Esophagus squamous epithelium (tissue), 5 donors: ENCODE measurements at regions not wholly inside any gene's neighbourhood (a gene's known extent, or its start where the extent isn't known, plus 50 kb on each side); places are given as distances from the start of the nearest gene placed in this dataset.
"Not testable (repeated sequence)": the region's sequence is repeated elsewhere in the genome, so short reads cannot be mapped to it uniquely, and the experiment has no call there.

Experiments
- DNase-seq: peaks from one replicate; lab custom pipeline; 2025; lab: John Stamatoyannopoulos, UW
- H3K27ac ChIP-seq, 4 donors: fragments of 200-600 bp; sonication (generic); one replicate each; pipeline ENCODE4 v1.5.1; 2016 to 2019; ENCODE audit warnings: mild to moderate bottlenecking in 1 of 4
- H3K27me3 ChIP-seq, 4 donors: fragments of 200-600 bp; sonication (generic); 1 replicate in 3 of 4; 2 replicates in 1 of 4; pipeline versions ENCODE4 v1.5.1 to v1.6.0; 2017 to 2021; ENCODE audit warnings: antibody characterized with exemption in 1 of 4
- H3K36me3 ChIP-seq, 3 donors: fragments of 200-600 bp; sonication (generic); one replicate each; pipeline ENCODE4 v1.5.1; 2016 to 2019
- H3K4me1 ChIP-seq, 3 donors: fragments of 200-600 bp; sonication (generic); one replicate each; pipeline ENCODE4 v1.5.1; 2017 to 2019
- H3K4me3 ChIP-seq, 4 donors: fragments of 200-600 bp; sonication (generic); 1 replicate in 3 of 4; 2 replicates in 1 of 4; pipeline ENCODE4 v1.5.1; 2016 to 2019; ENCODE audit warnings: mild to moderate bottlenecking in 2 of 4, moderate library complexity in 1 of 4
- H3K9me3 ChIP-seq, 3 donors: fragments of 200-600 bp; sonication (generic); one replicate each; pipeline ENCODE4 v1.5.1; 2016 to 2019
- POLR2A ChIP-seq, 4 donors: fragments of 450-650 bp; IDR thresholded peaks; one replicate each; pipeline ENCODE4 v1.6.1; 2017; ENCODE audit warnings: antibody characterized with exemption in 4 of 4, mild to moderate bottlenecking in 4 of 4, moderate library complexity in 3 of 4
- WGBS, 2 donors: methylation state at CpG; one replicate each; pipeline ENCODE4 v1.1.5; 2018; 5-methylcytosine and 5-hydroxymethylcytosine counted together
- intact Hi-C: fragments of 100-400 bp; cut with DNase I; formaldehyde crosslinking; loops from one replicate; pipeline ENCODE4 v1.15.0; 2022
- TF ChIP-seq, protein P1 (sequence below), 6 experiments: fragments of 450-650 bp in 4 of 6; fragments of 200-600 bp in 2 of 6; sonication (generic) in 2 of 6; IDR thresholded peaks; one replicate each; pipeline ENCODE4 v1.5.1; 2016 to 2019; ENCODE audit warnings: antibody characterized with exemption in 6 of 6, mild to moderate bottlenecking in 4 of 6, moderate library complexity in 4 of 6
- donor health status: DM: yes; HTN: yes; CAD: no.

DNA sequence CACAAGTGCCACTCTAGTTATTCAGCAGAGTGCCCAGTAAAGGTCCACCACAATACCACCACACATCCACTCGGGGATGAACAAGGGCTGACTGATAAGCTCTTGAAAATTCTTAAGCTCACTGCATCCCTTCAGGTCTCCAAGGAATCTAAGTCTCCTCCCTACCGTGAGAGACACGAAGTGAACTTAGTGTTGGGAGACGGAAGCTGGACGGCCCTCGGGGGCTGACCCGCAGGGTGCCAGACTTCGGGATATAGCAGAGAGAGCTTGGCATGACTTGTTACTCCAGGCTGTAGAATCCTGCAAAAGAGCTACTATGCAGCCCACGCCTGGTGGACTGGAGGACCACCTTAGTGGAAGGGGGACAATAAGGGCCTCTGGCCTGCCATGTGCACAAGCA lies 75.1 kb downstream of the LYZL1 start:
- intact Hi-C loops, H3K4me1 ChIP-seq, DNase-seq, H3K9me3 ChIP-seq, H3K4me3 ChIP-seq, H3K36me3 ChIP-seq, H3K27ac ChIP-seq, H3K27me3 ChIP-seq: not testable (repeated sequence)
- WGBS, 2 donors, result 75 to 82% methylated on average over 3 to 5 of the region's 9 CpGs

DNA sequence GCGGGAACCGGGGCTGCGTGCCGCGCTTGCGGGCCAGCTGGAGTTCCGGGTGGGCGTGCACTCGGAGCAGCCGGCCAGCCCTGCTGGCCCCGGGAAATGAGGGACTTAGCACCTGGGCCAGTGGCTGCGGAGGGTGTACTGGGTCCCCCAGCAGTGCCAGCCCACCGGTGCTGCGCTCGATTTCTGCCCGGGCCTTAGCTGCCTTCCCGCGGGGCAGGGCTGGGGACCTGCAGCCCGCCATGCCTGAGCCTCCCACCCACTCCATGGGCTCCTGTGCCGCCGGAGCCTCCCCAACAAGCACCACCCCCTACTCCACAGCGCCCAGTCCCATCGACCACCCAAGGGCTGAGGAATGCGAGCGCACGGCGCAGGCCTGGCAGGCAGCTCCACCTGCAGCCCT lies 77.3 kb downstream of the LYZL1 start:
- peaks cover 0 to 23% (median 3%) of the 10 kb centered on the region in 4 donors for H3K27me3 ChIP-seq
- DNase-seq, H3K4me1 ChIP-seq, H3K36me3 ChIP-seq, H3K27ac ChIP-seq, H3K9me3 ChIP-seq, intact Hi-C loops, H3K4me3 ChIP-seq: not testable (repeated sequence)
- WGBS, 2 donors, result no CpG with 5 or more reads among the region's 27 CpGs

GRCh38 chr10:29369419-29369818 lies 80.5 kb downstream of the LYZL1 start:
- H3K4me3 ChIP-seq, result no peak overlapping the region
- no peaks in the 10 kb centered on the region for H3K4me1 ChIP-seq
- no peak overlapping the region for H3K27ac ChIP-seq
- no peaks in the 10 kb centered on the region for H3K36me3 ChIP-seq
- TF ChIP-seq, protein P1, sequence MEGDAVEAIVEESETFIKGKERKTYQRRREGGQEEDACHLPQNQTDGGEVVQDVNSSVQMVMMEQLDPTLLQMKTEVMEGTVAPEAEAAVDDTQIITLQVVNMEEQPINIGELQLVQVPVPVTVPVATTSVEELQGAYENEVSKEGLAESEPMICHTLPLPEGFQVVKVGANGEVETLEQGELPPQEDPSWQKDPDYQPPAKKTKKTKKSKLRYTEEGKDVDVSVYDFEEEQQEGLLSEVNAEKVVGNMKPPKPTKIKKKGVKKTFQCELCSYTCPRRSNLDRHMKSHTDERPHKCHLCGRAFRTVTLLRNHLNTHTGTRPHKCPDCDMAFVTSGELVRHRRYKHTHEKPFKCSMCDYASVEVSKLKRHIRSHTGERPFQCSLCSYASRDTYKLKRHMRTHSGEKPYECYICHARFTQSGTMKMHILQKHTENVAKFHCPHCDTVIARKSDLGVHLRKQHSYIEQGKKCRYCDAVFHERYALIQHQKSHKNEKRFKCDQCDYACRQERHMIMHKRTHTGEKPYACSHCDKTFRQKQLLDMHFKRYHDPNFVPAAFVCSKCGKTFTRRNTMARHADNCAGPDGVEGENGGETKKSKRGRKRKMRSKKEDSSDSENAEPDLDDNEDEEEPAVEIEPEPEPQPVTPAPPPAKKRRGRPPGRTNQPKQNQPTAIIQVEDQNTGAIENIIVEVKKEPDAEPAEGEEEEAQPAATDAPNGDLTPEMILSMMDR (IDR thresholded peaks at IDR 0.05), result no peak
- no peak for TF ChIP-seq POLR2A (IDR thresholded peaks at IDR 0.05)
- intact Hi-C loops, result no loop called here
- H3K27me3 ChIP-seq, result peaks cover 0 to 27% (median 3%) of the 10 kb centered on the region in 4 donors
- DNase-seq, result no peak
- H3K9me3 ChIP-seq, result no peaks in the 10 kb centered on the region
- WGBS, 2 donors, result 61 to 68% methylated on average over 5 of the region's 5 CpGs

DNA sequence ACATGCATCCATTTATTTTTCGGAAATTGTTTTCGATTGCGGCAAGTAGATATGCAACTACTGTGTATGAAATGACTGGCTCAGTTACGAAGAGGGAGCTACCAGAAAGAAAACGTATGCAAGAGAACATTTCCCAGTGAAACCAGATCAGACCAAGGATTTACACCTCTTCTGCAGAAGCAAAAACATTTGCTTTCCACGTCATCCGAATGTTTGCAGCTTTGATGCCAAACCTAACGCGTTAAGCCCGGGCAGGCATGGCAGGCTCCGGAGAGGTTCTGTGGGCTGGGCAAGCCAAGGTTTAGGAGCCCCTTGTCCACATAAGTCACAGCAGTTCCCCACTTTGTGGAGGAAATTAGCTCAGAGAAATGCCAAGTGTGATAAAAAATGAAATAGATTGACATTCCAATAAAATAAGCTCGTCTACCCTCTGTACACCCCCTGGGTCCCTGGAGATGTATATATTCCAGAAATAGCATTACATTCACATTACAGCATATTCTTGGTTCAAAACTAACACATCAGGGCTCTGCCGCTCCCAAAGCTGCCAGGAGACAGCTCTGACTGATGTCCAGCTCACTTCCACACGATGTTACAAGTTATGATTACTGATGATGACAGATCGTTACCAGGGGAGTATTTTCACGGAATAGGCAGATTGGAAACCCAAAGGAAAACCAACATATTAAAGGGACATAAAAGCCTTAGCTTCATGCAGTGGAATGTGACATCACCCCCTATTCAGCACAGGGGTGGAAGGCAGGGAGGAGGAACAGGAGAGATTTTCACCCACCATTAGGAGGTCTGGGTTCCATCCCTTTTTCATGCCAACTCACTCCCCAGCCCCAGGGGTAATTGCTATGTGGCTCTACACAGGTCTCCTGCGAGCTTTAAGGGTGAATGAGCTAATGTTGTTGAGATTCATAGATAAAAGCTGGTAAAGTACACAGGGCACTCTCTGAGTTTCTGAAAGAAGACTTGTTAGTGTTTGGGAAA lies 81.5 kb downstream of the LYZL1 start:
- no peak overlapping the region for H3K27ac ChIP-seq
- WGBS, 2 donors, result 57 to 72% methylated on average over 16 to 17 of the region's 17 CpGs
- H3K4me1 ChIP-seq, result no peaks in the 10 kb centered on the region
- H3K4me3 ChIP-seq, result no peak overlapping the region
- H3K36me3 ChIP-seq, result no peaks in the 10 kb centered on the region
- no peaks in the 10 kb centered on the region for H3K9me3 ChIP-seq
- H3K27me3 ChIP-seq, result peaks cover 0 to 27% (median 3%) of the 10 kb centered on the region in 4 donors
- DNase-seq, result no peak
- no peak for TF ChIP-seq POLR2A (IDR thresholded peaks at IDR 0.05)
- TF ChIP-seq, protein P1 (IDR thresholded peaks at IDR 0.05), result no peak
- intact Hi-C loops, result no loop called here

DNA sequence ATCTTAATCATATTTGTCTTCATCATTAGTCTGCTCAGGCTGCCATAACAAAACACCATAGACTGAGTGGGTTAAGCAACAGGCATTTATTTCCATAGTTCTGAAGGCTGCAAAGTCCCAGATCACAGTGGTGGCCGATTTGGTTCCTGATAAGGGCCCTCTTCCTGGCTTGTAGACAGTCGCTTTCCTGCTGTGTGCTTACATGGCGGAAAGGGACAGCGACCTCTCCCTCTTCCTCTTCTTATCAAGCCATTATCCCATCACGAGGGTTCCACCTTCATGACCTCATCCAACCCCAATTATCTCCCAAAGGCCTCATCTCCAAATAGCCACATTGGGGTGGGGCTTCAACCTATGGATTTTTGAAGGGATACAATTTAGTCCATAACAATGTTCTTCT lies 84.0 kb downstream of the LYZL1 start:
- H3K9me3 ChIP-seq, result no peaks in the 10 kb centered on the region
- intact Hi-C loops, result no loop called here
- no peak overlapping the region for H3K4me3 ChIP-seq
- no peak for DNase-seq
- H3K27me3 ChIP-seq, result peaks cover 0 to 27% (median 3%) of the 10 kb centered on the region in 4 donors
- H3K4me1 ChIP-seq, result no peaks in the 10 kb centered on the region
- H3K27ac ChIP-seq, result no peak overlapping the region
- no peaks in the 10 kb centered on the region for H3K36me3 ChIP-seq
- 72 to 79% methylated on average over 5 of the region's 5 CpGs for WGBS, 2 donors
- TF ChIP-seq, protein P1 (IDR thresholded peaks at IDR 0.05), result no peak
- no peak for TF ChIP-seq POLR2A (IDR thresholded peaks at IDR 0.05)

GRCh38 chr10:29374162-29374561 lies 85.3 kb downstream of the LYZL1 start:
- Histone ChIP-seq H3K4me3 (no peak overlapping the region), H3K27ac (no peak overlapping the region), H3K4me1 (no peaks in the 10 kb centered on the region), H3K27me3 (peaks cover 0 to 19% (median 3%) of the 10 kb centered on the region in 4 donors), H3K9me3 (no peaks in the 10 kb centered on the region), H3K36me3 (no peaks in the 10 kb centered on the region)
- intact Hi-C loops, result no loop called here
- 71 to 84% methylated on average over 7 of the region's 7 CpGs for WGBS, 2 donors
- DNase-seq, result no peak
- TF ChIP-seq, protein P1 (IDR thresholded peaks at IDR 0.05), result no peak
- TF ChIP-seq POLR2A (IDR thresholded peaks at IDR 0.05), result no peak
